IPS-NIHi7 (cell line): ENCODE measurements at regions not wholly inside any gene's neighbourhood (a gene's known extent, or its start where the extent isn't known, plus 50 kb on each side); places are given as distances from the start of the nearest gene placed in this dataset.

Experiments
- DNase-seq: peaks from one replicate; pipeline ENCODE4 v3.0.0; 2012; ENCODE audit warnings: mixed read lengths; ENCODE audit errors: extremely low spot score

DNA sequence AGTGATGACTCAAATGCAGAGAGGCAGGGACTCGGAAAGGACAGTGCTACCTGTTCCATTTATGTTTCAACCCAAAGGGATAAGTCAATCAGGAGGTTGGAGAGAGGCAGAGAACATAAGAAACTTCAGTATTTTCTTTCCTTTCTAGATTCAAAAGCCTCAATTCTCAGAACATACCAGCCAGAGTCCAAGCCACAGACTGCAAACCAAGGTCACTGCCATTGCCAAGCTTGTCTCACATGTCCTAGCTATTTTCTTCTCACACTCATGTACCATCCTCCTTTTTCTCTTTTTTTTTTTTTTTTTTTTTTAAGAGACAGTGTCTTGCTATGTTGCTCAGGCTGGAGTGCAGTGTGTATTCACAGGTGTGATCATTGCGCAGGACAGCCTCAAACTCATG, 111.7 kb upstream of the AKIP1 start:
- DNase-seq = no peak

GRCh38 chr11:8800520-8801110, 110.4 kb upstream of the AKIP1 start:
- DNase-seq = no peak

DNA sequence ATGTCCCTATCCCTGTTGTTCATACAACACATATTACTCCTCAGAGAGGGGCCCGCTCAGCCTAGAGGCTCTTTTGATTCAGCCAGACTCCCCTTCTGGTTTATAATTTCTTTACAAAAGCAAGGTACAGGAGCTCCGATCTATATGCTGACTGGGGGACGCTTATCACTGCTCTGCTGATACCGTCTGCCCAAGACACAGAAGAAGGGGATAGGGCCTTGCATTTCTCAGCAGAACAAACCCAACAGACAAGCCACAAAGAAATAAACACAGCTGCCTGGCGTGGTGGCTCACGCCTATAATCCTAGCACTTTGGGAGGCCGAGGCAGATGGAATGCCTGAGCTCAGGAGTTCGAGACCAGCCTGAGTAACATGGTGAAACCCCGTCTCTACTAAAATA, 109.9 kb upstream of the AKIP1 start:
- no peak for DNase-seq

DNA sequence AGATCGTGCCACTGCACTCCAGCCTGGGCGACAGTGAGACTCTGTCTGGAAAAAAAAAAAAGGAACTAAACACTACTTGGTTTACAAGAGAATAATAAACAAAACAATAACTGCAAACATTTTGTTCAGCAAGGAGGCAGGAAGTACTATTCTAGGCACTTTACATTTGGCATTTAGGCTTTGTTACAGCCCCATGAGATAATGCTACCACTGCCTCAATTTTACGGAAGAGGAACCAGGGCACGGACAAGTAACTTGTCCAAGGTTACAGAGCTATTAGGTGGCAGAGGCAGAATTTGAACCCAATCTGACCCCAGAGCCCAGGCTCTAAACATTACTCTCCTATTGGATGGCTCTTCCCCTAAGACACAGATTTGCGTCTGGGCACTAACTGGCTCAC, 108.7 kb upstream of the AKIP1 start:
- DNase-seq = no peak

- no peak for DNase-seq
Measured at GRCh38 chr11:8803973-8804372, 107.0 kb upstream of the AKIP1 start.

GRCh38 chr11:8805296-8805695, 105.7 kb upstream of the AKIP1 start:
- DNase-seq = no peak

DNA sequence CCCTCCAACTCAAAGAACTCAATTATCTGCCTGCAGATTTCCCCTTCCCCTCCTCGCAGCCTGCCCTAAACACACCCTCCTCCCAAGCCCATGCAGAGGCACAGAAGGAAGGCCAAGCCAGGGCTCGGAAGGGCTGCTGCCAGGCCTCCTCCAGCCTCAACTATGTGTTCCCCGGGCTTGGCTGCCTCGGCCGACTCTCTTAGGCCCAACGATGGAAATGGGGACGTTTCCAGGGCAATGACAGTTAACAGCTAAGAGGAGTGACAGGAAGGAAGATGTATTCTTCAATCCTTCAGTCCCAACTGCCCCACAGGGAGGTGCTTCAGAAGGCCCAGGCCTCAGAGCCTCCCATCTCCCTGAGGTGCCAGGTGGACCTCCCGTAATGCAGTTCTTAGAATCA, 104.0 kb upstream of the AKIP1 start:
- DNase-seq = no peak

- DNase-seq = no peak
Measured at GRCh38 chr11:8807544-8808225, 103.3 kb upstream of the AKIP1 start.

GRCh38 chr11:8808226-8808585, 102.8 kb upstream of the AKIP1 start:
- no peak for DNase-seq

GRCh38 chr11:8809241-8809938, 101.6 kb upstream of the AKIP1 start:
- DNase-seq = no peak

GRCh38 chr11:8809939-8810539, 101.0 kb upstream of the AKIP1 start:
- DNase-seq = no peak

GRCh38 chr11:8810540-8811301, 100.3 kb upstream of the AKIP1 start:
- peak; percentile 88 for DNase-seq

DNA sequence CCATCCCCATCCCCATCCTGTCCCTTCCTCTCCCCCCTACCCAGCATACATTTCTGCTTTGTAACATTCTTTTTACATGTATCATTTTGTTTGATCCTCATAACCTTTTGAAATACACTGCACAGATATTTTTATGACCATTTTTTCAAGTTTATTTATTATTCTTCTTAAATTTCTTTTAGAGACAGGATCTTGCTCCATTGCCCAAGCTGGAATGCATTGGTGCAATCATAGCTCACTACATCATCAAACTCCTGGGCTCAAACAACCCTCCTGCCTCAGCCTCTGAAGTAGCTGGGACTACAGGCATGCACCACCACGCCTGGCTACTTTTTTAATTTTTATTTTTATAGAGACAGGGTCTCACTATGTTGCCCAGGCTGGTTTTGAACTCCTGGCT, 99.4 kb upstream of the AKIP1 start:
- DNase-seq = no peak

DNA sequence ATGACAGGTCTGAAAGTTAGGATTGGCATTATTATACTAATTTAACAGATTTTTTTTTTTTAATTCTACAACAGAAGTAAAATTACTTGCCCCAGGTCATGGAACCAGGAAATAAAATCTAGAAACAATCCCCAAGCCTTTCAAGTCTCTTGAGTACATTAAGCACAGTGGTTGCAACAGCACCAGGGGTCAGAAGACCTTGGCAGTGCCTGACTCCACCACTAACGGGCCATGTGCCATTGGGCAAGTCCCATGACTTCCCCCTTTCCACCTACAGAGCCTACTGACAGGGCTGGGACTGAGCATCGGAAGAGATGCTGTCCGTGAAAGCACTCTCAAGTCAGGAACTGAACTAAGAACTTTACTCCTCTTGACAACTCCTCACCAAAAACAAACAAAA, 98.6 kb upstream of the AKIP1 start:
- no peak for DNase-seq

DNA sequence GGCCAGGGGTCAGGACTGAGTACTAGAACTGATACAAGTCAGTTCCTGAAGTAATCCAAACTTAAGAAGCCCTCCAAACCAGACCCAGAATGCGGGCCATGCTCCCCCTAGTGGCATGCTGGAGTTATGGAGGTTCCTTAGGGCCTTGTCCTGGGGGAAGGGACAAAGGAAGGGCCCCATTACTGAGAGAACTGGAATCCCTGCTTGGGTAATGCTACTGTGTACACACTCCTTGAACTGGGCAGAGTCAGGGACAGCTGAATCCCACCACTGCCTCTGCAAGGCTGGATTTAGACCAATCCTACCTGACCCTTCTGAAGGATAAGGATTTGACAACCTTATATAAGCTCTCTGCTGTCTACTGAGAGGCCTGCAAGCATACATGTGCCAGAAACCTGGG, 97.3 kb upstream of the AKIP1 start:
- DNase-seq = peak; percentile 88

DNA sequence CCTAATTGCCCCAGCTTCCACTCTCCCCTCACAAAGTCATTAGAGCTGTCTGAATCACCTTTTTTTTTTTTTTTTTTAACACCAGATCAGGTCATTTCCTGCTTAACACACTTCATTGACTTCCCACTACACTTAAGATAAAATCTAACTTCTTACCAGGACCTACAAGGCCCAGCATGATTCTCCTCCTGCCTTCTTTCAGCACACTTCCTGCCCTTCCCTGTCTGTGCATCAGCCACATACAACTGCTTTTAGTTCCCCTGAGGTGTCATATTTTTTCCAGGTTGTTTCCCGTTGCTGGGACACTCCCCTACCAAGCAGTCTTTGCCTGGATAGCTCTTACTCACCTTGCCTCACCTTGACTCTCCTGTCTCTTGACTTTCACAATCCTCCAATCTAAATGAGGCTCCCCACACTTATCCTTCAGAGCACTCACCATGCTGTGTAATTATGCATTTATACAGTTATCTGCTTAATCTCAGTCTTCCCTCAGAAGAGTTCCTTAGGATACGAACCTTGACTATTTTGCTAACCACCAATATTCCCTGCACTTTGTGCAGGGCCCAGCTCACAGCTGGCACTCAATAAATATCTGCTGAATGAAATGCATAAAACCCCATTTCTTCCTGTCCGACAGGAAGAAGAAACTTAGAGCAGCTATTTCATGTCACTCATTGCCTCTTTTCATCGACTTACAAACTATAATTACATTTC, 96.6 kb upstream of the AKIP1 start:
- no peak for DNase-seq

DNA sequence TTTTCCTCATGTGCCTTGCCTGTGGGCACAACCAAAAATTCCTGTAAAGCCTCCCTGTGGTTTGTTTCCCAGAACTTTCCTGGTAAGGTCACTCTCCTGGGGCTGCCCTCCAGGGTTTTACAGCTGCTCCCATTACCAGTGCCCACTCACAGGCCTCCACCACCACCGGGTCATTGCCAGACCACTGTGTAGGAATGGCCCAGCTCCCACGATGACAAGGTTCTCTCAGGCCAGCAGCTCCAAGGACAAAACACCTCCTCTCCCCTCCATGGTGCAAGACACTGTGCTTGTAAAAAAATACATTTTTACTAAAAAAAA, 96.1 kb upstream of the AKIP1 start:
- no peak for DNase-seq

- DNase-seq = no peak
Measured at GRCh38 chr11:8818421-8818820, 92.6 kb upstream of the AKIP1 start.

DNA sequence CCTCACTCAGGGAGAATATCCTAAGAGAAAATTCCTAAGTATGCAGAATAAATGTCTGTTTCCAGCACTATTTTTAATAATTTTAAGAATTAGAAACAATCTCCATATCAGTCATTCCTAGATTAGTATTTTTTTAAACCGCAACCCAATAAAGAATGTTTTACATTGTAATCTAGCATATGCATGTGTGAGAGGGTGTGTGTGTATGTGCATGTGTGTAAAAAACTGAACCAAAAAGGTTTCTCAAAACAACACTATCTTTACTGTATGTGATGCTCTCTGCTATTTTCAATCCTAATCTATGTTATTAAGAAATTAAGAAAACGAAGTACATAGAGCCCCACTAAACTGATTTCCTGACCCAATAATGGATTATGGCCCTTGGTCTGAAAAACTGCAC, 90.6 kb upstream of the AKIP1 start:
- DNase-seq = no peak

- no peak for DNase-seq
Measured at GRCh38 chr11:8822469-8822868, 88.5 kb upstream of the AKIP1 start.

- no peak for DNase-seq
Measured at GRCh38 chr11:8823174-8823742, 87.7 kb upstream of the AKIP1 start.
